Central memory CD8-positive, alpha-beta T cell (primary cell): ENCODE measurements at regions not wholly inside any gene's neighbourhood (a gene's known extent, or its start where the extent isn't known, plus 50 kb on each side); places are given as distances from the start of the nearest gene placed in this dataset.

Experiments
- ATAC-seq: fragments of 150-1000 bp; cut with Tn5 transposase; replicated peaks from 2 replicates; pipeline ENCODE4 v1.10.0; 2022; ENCODE audit warnings: mild to moderate bottlenecking, moderate FRiP score, moderate number of reproducible peaks; ENCODE audit not compliant: poor library complexity, severe bottlenecking; ENCODE audit errors: extremely low read depth
- DNase-seq, 2 donors: peaks; one replicate each; pipeline ENCODE4 v3.0.0; 2021; ENCODE audit warnings: low spot score in 2 of 2
- H3K27ac Mint-ChIP-seq: one replicate; pipeline ENCODE4 v1.8.0; 2022; ENCODE audit warnings: low read depth, mild to moderate bottlenecking, moderate library complexity, mixed read lengths
- H3K27me3 Mint-ChIP-seq: one replicate; pipeline ENCODE4 v1.8.0; 2022; ENCODE audit warnings: mixed read lengths
- H3K36me3 Mint-ChIP-seq: one replicate; pipeline ENCODE4 v1.8.0; 2022; ENCODE audit warnings: mild to moderate bottlenecking, moderate library complexity, mixed read lengths; ENCODE audit not compliant: insufficient read depth
- H3K4me1 Mint-ChIP-seq: one replicate; pipeline ENCODE4 v1.8.0; 2022; ENCODE audit warnings: mixed read lengths
- H3K4me3 Mint-ChIP-seq: one replicate; pipeline ENCODE4 v1.8.0; 2022; ENCODE audit warnings: mild to moderate bottlenecking, moderate library complexity, mixed read lengths
- H3K9me3 Mint-ChIP-seq: one replicate; pipeline ENCODE4 v1.8.0; 2022; ENCODE audit warnings: mixed read lengths

GRCh38 chr13:97057176-97057575 is 62.9 kb upstream of the OXGR1 start:
- H3K36me3 Mint-ChIP-seq = no peaks in the 10 kb centered on the region
- peaks cover 61% of the 10 kb centered on the region for H3K27me3 Mint-ChIP-seq
- no peaks in the 10 kb centered on the region for H3K9me3 Mint-ChIP-seq
- no peak overlapping the region for H3K4me3 Mint-ChIP-seq
- no peak overlapping the region for H3K27ac Mint-ChIP-seq
- no peaks in the 10 kb centered on the region for H3K4me1 Mint-ChIP-seq
- no peak for ATAC-seq
- no peak for DNase-seq

- H3K27me3 Mint-ChIP-seq = peaks cover 57% of the 10 kb centered on the region
- no peaks in the 10 kb centered on the region for H3K36me3 Mint-ChIP-seq
- no peak overlapping the region for H3K4me3 Mint-ChIP-seq
- H3K4me1 Mint-ChIP-seq = no peaks in the 10 kb centered on the region
- DNase-seq = no peak
- ATAC-seq = no peak
- H3K9me3 Mint-ChIP-seq = no peaks in the 10 kb centered on the region
- H3K27ac Mint-ChIP-seq = no peak overlapping the region
Observed at GRCh38 chr13:97058391-97058790, 64.1 kb upstream of the OXGR1 start.

GRCh38 chr13:97058926-97059325 is 64.7 kb upstream of the OXGR1 start:
- no peak for ATAC-seq
- DNase-seq = no peak
- Mint-ChIP-seq H3K36me3 (no peaks in the 10 kb centered on the region), H3K9me3 (no peaks in the 10 kb centered on the region), H3K4me3 (no peak overlapping the region), H3K4me1 (no peaks in the 10 kb centered on the region), H3K27ac (no peak overlapping the region), H3K27me3 (peaks cover 52% of the 10 kb centered on the region)

GRCh38 chr13:97067017-97067895 is 73.0 kb upstream of the OXGR1 start:
- Mint-ChIP-seq H3K27ac (no peak overlapping the region), H3K36me3 (no peaks in the 10 kb centered on the region), H3K27me3 (peaks cover 73% of the 10 kb centered on the region), H3K4me1 (no peaks in the 10 kb centered on the region), H3K9me3 (no peaks in the 10 kb centered on the region), H3K4me3 (no peak overlapping the region)
- DNase-seq (no peak), ATAC-seq (no peak)

- ATAC-seq = no peak
- no peak overlapping the region for H3K27ac Mint-ChIP-seq
- no peaks in the 10 kb centered on the region for H3K36me3 Mint-ChIP-seq
- H3K27me3 Mint-ChIP-seq = peaks cover 65% of the 10 kb centered on the region
- H3K9me3 Mint-ChIP-seq = no peaks in the 10 kb centered on the region
- H3K4me3 Mint-ChIP-seq = no peak overlapping the region
- H3K4me1 Mint-ChIP-seq = no peaks in the 10 kb centered on the region
- no peak for DNase-seq
Observed at GRCh38 chr13:97068151-97068550, 73.9 kb upstream of the OXGR1 start.

GRCh38 chr13:97069050-97069815 is 75.0 kb upstream of the OXGR1 start:
- H3K4me1 Mint-ChIP-seq = no peaks in the 10 kb centered on the region
- peaks cover 1% of the 10 kb centered on the region for H3K9me3 Mint-ChIP-seq
- no peak for ATAC-seq
- peaks cover 74% of the 10 kb centered on the region for H3K27me3 Mint-ChIP-seq
- no peak for DNase-seq
- H3K36me3 Mint-ChIP-seq = no peaks in the 10 kb centered on the region
- H3K27ac Mint-ChIP-seq = no peak overlapping the region
- no peak overlapping the region for H3K4me3 Mint-ChIP-seq

GRCh38 chr13:97072297-97072696 is 78.0 kb upstream of the OXGR1 start:
- Mint-ChIP-seq H3K4me3 (no peak overlapping the region), H3K27ac (no peak overlapping the region), H3K4me1 (no peaks in the 10 kb centered on the region), H3K36me3 (no peaks in the 10 kb centered on the region), H3K27me3 (peaks cover 72% of the 10 kb centered on the region), H3K9me3 (peaks cover 8% of the 10 kb centered on the region)
- DNase-seq (no peak), ATAC-seq (no peak)

GRCh38 chr13:97074618-97075017 is 80.3 kb upstream of the OXGR1 start:
- no peak for DNase-seq
- Mint-ChIP-seq H3K27ac (no peak overlapping the region), H3K4me1 (no peaks in the 10 kb centered on the region), H3K36me3 (no peaks in the 10 kb centered on the region), H3K27me3 (peaks cover 60% of the 10 kb centered on the region), H3K4me3 (no peak overlapping the region), H3K9me3 (peaks cover 8% of the 10 kb centered on the region)
- no peak for ATAC-seq

GRCh38 chr13:97076898-97077297 is 82.6 kb upstream of the OXGR1 start:
- H3K4me1 Mint-ChIP-seq = no peaks in the 10 kb centered on the region
- ATAC-seq (no peak), DNase-seq (no peak)
- H3K27ac Mint-ChIP-seq = no peak overlapping the region
- no peak overlapping the region for H3K4me3 Mint-ChIP-seq
- H3K36me3 Mint-ChIP-seq = no peaks in the 10 kb centered on the region
- H3K9me3 Mint-ChIP-seq = peaks cover 8% of the 10 kb centered on the region
- peaks cover 45% of the 10 kb centered on the region for H3K27me3 Mint-ChIP-seq

GRCh38 chr13:97077341-97077740 is 83.1 kb upstream of the OXGR1 start:
- no peak overlapping the region for H3K27ac Mint-ChIP-seq
- DNase-seq (no peak), ATAC-seq (no peak)
- H3K4me3 Mint-ChIP-seq = no peak overlapping the region
- H3K9me3 Mint-ChIP-seq = peaks cover 8% of the 10 kb centered on the region
- no peaks in the 10 kb centered on the region for H3K36me3 Mint-ChIP-seq
- peaks cover 49% of the 10 kb centered on the region for H3K27me3 Mint-ChIP-seq
- no peaks in the 10 kb centered on the region for H3K4me1 Mint-ChIP-seq

GRCh38 chr13:97079726-97080125 is 85.5 kb upstream of the OXGR1 start:
- Mint-ChIP-seq H3K9me3 (peaks cover 1% of the 10 kb centered on the region), H3K27ac (no peak overlapping the region), H3K4me3 (no peak overlapping the region), H3K27me3 (peaks cover 51% of the 10 kb centered on the region), H3K36me3 (no peaks in the 10 kb centered on the region), H3K4me1 (no peaks in the 10 kb centered on the region)
- ATAC-seq = no peak
- no peak for DNase-seq

GRCh38 chr13:97082461-97083207 is 88.4 kb upstream of the OXGR1 start:
- Mint-ChIP-seq H3K4me1 (no peaks in the 10 kb centered on the region), H3K9me3 (peaks cover 9% of the 10 kb centered on the region), H3K27ac (no peak overlapping the region), H3K36me3 (no peaks in the 10 kb centered on the region), H3K27me3 (peaks cover 30% of the 10 kb centered on the region), H3K4me3 (no peak overlapping the region)
- no peak for DNase-seq
- no peak for ATAC-seq
